ENCODE measurements at regions not wholly inside any gene's neighbourhood (a gene's known extent, or its start where the extent isn't known, plus 50 kb on each side); places are given as distances from the start of the nearest gene placed in this dataset.

DNA sequence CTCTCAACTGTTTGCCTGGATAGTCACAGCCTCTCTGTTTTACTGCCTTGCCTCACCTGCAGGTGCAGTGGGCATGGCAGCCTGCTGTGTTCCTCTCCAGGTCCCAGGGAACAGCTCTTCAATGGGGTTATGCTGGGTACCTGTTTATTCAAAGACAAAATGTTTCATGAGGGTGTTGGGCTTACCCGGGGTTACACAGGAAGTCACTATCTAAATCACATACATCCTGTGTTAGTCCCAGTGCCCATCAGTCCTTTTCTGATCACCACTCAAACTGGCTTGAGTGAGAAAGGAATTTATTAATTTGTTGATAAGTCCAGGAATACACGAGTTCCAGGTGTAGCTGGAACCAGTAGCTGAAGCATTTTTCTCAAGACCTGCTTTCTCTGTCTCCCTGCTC, 1503.6 kb upstream of the TMEM132C start:
- Histone ChIP-seq H3K36me3 (ENCODE audit: control insufficient read depth in 4 of 4, insufficient read depth in 4 of 4, low read length in 3 of 4) (no peaks in the 10 kb centered on the region), H3K4me1 (ENCODE audit: control extremely low read depth in 1 of 4, control insufficient read depth in 4 of 4, insufficient read depth in 4 of 4, low read length in 3 of 4) (no peaks in the 10 kb centered on the region)

DNA sequence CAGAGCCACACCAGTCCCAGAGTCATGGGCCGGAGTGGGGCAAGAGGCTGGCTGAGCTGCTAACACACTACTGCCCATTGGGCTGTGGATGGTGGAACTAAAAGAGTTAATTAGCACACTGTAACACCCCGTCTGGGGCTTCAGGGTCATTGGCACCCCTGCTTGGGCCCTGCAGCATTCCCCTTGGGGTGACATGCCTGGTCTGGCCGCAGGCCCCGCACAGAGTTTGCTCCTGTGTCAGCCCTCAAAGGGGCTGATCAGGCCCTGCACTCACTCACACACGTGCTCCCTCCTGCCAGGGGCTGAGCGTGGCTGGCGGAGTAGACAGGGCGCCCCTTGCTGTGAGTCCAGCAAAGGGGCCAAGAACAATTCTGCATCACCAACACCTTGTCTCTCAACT, 1499.6 kb upstream of the TMEM132C start:
- Histone ChIP-seq H3K36me3 (ENCODE audit: control insufficient read depth in 4 of 4, insufficient read depth in 4 of 4, low read length in 3 of 4) (no peaks in the 10 kb centered on the region), H3K4me1 (ENCODE audit: control extremely low read depth in 1 of 4, control insufficient read depth in 4 of 4, insufficient read depth in 4 of 4, low read length in 3 of 4) (no peaks in the 10 kb centered on the region), H3K9me3 (ENCODE audit: control extremely low read depth in 1 of 5, control insufficient read depth in 4 of 5, insufficient read depth in 2 of 5, low read depth in 1 of 5, low read length in 4 of 5) (peaks cover 5 to 26% (median 11%) of the 10 kb centered on the region in 5 experiments), H3K27ac (ENCODE audit: insufficient read depth in 1 of 2, low read depth in 1 of 2, low read length in 2 of 2, poor library complexity in 1 of 2, severe bottlenecking in 2 of 2) (no peak overlapping the region), H3K27me3 (replicated peaks in 2 of 5; ENCODE audit: control insufficient read depth in 4 of 5, insufficient read depth in 5 of 5, low read length in 4 of 5) (no peaks in the 10 kb centered on the region), H3K4me3 (ENCODE audit: control insufficient read depth in 1 of 7, extremely low read depth in 1 of 7, insufficient read depth in 4 of 7, low read depth in 2 of 7, low read length in 6 of 7) (no peak overlapping the region)
- CTCF ChIA-PET: no interaction called here
- DNase-seq: no peak
- POLR2A ChIA-PET: no interaction called here
- WGBS (ENCODE audit: insufficient coverage): 96% methylated on average over 4 of the region's 8 CpGs

More for the DNA sequence above, 1503.6 kb upstream of the TMEM132C start:
- 78% methylated on average over 2 of the region's 2 CpGs for WGBS (ENCODE audit: insufficient coverage)
- CTCF ChIA-PET: interaction anchor here (1.3 kb wide), 1 partner anchor 21 kb away, joined by 4 read pairs; no protein-coding TSS in a partner anchor
- Histone ChIP-seq H3K4me3 (ENCODE audit: control insufficient read depth in 1 of 7, extremely low read depth in 1 of 7, insufficient read depth in 4 of 7, low read depth in 2 of 7, low read length in 6 of 7) (no peak overlapping the region), H3K27me3 (replicated peaks in 2 of 5; ENCODE audit: control insufficient read depth in 4 of 5, insufficient read depth in 5 of 5, low read length in 4 of 5) (no peaks in the 10 kb centered on the region), H3K9me3 (ENCODE audit: control extremely low read depth in 1 of 5, control insufficient read depth in 4 of 5, insufficient read depth in 2 of 5, low read depth in 1 of 5, low read length in 4 of 5) (peaks cover 5 to 26% (median 11%) of the 10 kb centered on the region in 5 experiments), H3K27ac (ENCODE audit: insufficient read depth in 1 of 2, low read depth in 1 of 2, low read length in 2 of 2, poor library complexity in 1 of 2, severe bottlenecking in 2 of 2) (no peak overlapping the region)
- DNase-seq: no peak
- POLR2A ChIA-PET: no interaction called here

DNA sequence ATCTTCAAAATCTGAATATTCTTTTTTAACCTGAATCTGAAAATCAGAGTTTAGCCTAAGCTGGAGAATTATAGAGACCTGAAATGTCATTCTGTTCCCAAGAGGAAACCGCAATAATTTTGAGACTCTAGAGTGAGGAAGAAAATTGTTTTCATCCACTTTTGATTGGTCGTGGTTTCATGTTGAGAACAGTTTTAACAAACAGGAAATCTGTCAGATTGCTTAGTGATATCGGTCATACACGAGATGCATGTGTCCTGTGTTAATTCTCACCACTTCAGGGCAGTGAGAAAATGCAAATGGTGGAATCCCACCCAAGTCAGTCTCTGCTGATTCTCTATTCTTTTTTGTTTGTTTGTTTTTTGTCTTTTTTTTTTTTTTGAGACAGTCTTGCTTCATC, 1498.5 kb upstream of the TMEM132C start:
- no peaks in the 10 kb centered on the region for H3K36me3 ChIP-seq (ENCODE audit: control insufficient read depth in 4 of 4, insufficient read depth in 4 of 4, low read length in 3 of 4)
- ChIA-PET CTCF (no interaction called here), POLR2A (no interaction called here)
- no peak overlapping the region for H3K27ac ChIP-seq (ENCODE audit: insufficient read depth in 1 of 2, low read depth in 1 of 2, low read length in 2 of 2, poor library complexity in 1 of 2, severe bottlenecking in 2 of 2)
- no peaks in the 10 kb centered on the region for H3K27me3 ChIP-seq (replicated peaks in 2 of 5; ENCODE audit: control insufficient read depth in 4 of 5, insufficient read depth in 5 of 5, low read length in 4 of 5)
- DNase-seq: peak in 2 of 3 donors; percentile 13 to 44
- H3K9me3 ChIP-seq (ENCODE audit: control extremely low read depth in 1 of 5, control insufficient read depth in 4 of 5, insufficient read depth in 2 of 5, low read depth in 1 of 5, low read length in 4 of 5): peaks cover 2 to 20% (median 11%) of the 10 kb centered on the region in 5 experiments
- H3K4me3 ChIP-seq (ENCODE audit: control insufficient read depth in 1 of 7, extremely low read depth in 1 of 7, insufficient read depth in 4 of 7, low read depth in 2 of 7, low read length in 6 of 7): no peak overlapping the region
- no peaks in the 10 kb centered on the region for H3K4me1 ChIP-seq (ENCODE audit: control extremely low read depth in 1 of 4, control insufficient read depth in 4 of 4, insufficient read depth in 4 of 4, low read length in 3 of 4)
- WGBS (ENCODE audit: insufficient coverage): 17% methylated on average over 4 of the region's 4 CpGs

DNA sequence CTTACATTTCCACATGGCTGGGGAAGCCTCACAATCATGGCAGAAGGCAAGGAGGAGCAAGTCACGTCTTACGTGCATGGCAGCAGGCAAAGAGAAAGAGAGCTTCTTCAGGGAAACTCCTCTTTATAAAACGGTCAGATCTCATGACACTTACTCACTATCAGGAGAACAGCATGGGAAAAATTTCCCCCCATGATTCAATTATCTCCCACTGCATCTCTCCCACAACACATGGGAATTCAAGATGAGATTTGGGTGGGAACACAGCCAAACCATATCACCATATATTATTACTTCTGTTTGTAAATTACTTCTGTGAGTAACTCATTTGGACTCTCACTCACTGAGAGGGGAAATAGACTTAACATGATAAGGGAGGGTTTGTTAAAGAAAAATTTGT, 1496.8 kb upstream of the TMEM132C start:
- Histone ChIP-seq H3K27ac (ENCODE audit: insufficient read depth in 1 of 2, low read depth in 1 of 2, low read length in 2 of 2, poor library complexity in 1 of 2, severe bottlenecking in 2 of 2) (no peak overlapping the region), H3K4me1 (ENCODE audit: control extremely low read depth in 1 of 4, control insufficient read depth in 4 of 4, insufficient read depth in 4 of 4, low read length in 3 of 4) (no peaks in the 10 kb centered on the region), H3K9me3 (ENCODE audit: control extremely low read depth in 1 of 5, control insufficient read depth in 4 of 5, insufficient read depth in 2 of 5, low read depth in 1 of 5, low read length in 4 of 5) (peaks cover 0 to 7% (median 5%) of the 10 kb centered on the region in 5 experiments), H3K36me3 (ENCODE audit: control insufficient read depth in 4 of 4, insufficient read depth in 4 of 4, low read length in 3 of 4) (no peaks in the 10 kb centered on the region), H3K27me3 (replicated peaks in 2 of 5; ENCODE audit: control insufficient read depth in 4 of 5, insufficient read depth in 5 of 5, low read length in 4 of 5) (no peaks in the 10 kb centered on the region), H3K4me3 (ENCODE audit: control insufficient read depth in 1 of 7, extremely low read depth in 1 of 7, insufficient read depth in 4 of 7, low read depth in 2 of 7, low read length in 6 of 7) (no peak overlapping the region)
- no peak for DNase-seq
- POLR2A ChIA-PET: no interaction called here
- no CpG with 5 or more reads among the region's 3 CpGs for WGBS (ENCODE audit: insufficient coverage)
- CTCF ChIA-PET: no interaction called here

DNA sequence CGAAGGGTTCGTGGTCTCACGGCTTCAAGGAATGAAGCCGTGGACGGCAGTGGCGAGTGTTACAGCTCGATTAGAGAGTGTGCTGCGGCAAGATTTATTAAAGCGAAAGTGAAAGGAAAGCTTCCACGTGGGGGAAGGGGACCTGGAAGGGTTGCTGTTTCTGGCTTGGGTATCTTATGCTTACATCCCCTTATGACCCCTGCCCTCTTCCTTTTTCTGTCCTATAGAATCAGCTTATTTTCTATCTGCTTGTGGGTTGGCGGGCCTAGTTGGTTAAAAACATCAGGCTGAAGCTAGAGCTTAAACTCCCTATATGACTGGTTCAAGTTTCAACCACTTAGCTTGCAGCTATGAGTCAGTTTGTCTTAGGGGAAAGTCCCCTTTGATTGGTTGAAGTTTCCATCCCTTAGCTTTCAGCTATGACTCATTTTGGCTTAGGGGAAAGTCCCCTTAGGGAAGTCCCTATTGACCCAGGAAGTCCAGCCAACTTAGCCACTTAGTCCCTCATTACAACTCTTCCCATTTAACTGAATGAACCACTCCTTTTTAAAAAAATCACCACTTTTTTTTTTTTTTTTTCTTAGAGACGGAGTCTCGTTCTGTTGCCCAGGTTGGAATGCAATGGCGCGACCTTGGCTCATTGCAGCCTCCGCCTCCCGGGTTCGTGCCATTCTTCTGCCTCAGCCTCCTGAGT, 1494.7 kb upstream of the TMEM132C start:
- Histone ChIP-seq H3K4me3 (ENCODE audit: control insufficient read depth in 1 of 7, extremely low read depth in 1 of 7, insufficient read depth in 4 of 7, low read depth in 2 of 7, low read length in 6 of 7) (no peak overlapping the region), H3K27ac (ENCODE audit: insufficient read depth in 1 of 2, low read depth in 1 of 2, low read length in 2 of 2, poor library complexity in 1 of 2, severe bottlenecking in 2 of 2) (peak overlapping the region in 1 of 2 experiments; percentile 43), H3K36me3 (ENCODE audit: control insufficient read depth in 4 of 4, insufficient read depth in 4 of 4, low read length in 3 of 4) (no peaks in the 10 kb centered on the region), H3K9me3 (ENCODE audit: control extremely low read depth in 1 of 5, control insufficient read depth in 4 of 5, insufficient read depth in 2 of 5, low read depth in 1 of 5, low read length in 4 of 5) (peaks cover 0 to under 1% (median 0%) of the 10 kb centered on the region in 5 experiments), H3K27me3 (replicated peaks in 2 of 5; ENCODE audit: control insufficient read depth in 4 of 5, insufficient read depth in 5 of 5, low read length in 4 of 5) (no peaks in the 10 kb centered on the region), H3K4me1 (ENCODE audit: control extremely low read depth in 1 of 4, control insufficient read depth in 4 of 4, insufficient read depth in 4 of 4, low read length in 3 of 4) (no peaks in the 10 kb centered on the region)
- DNase-seq: peak in 2 of 3 donors; percentile 22 to 45
- ChIA-PET CTCF (no interaction called here), POLR2A (interaction anchor here (0.7 kb wide), 1 partner anchor 293 kb away, joined by 4 read pairs; no protein-coding TSS in a partner anchor)
- 89% methylated on average over 13 of the region's 18 CpGs for WGBS (ENCODE audit: insufficient coverage)

DNA sequence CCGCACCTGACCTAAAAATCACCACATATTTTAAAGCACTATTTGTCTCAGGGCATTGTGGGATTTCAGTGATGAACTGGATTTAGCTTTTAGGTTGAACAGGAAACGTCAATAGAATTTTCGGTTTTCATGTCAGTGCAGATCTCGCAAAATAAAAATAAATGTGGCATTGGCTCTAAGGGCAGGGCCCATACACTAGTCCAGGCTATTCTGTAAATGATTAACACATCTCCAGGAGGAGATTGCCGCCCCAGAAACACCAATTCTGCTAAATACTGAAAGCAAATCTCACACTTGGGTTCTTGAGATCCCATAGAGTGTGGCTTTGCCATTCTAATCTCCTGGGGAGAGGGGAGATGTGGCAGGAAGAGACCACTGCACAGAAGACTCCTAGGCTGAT, 1494.0 kb upstream of the TMEM132C start:
- no peak overlapping the region for H3K4me3 ChIP-seq (ENCODE audit: control insufficient read depth in 1 of 7, extremely low read depth in 1 of 7, insufficient read depth in 4 of 7, low read depth in 2 of 7, low read length in 6 of 7)
- no peak for DNase-seq
- CTCF ChIA-PET: no interaction called here
- no peaks in the 10 kb centered on the region for H3K9me3 ChIP-seq (ENCODE audit: control extremely low read depth in 1 of 5, control insufficient read depth in 4 of 5, insufficient read depth in 2 of 5, low read depth in 1 of 5, low read length in 4 of 5)
- WGBS (ENCODE audit: insufficient coverage): 100% methylated on average over 3 of the region's 5 CpGs
- no peak overlapping the region for H3K27ac ChIP-seq (ENCODE audit: insufficient read depth in 1 of 2, low read depth in 1 of 2, low read length in 2 of 2, poor library complexity in 1 of 2, severe bottlenecking in 2 of 2)
- no peaks in the 10 kb centered on the region for H3K27me3 ChIP-seq (replicated peaks in 2 of 5; ENCODE audit: control insufficient read depth in 4 of 5, insufficient read depth in 5 of 5, low read length in 4 of 5)
- POLR2A ChIA-PET: no interaction called here
- H3K36me3 ChIP-seq (ENCODE audit: control insufficient read depth in 4 of 4, insufficient read depth in 4 of 4, low read length in 3 of 4): no peaks in the 10 kb centered on the region
- no peaks in the 10 kb centered on the region for H3K4me1 ChIP-seq (ENCODE audit: control extremely low read depth in 1 of 4, control insufficient read depth in 4 of 4, insufficient read depth in 4 of 4, low read length in 3 of 4)

DNA sequence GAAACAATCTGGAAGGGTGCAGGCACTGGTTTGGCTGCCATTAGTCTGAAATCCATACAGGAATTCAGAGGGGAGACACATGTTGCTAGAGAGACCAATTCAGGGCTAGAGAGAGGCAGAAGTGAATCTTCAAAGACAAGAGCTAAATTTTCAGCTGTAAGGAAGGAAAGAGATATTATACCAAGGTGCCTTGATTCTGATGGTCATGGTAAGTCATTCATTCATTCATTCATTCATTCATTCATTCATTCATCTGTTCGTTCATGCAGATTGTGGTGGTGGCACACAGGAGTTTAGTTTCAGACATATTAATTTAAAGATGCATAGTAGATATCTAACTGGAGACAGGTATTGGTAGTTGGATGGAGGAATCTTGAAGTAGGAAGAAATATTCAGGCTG, 1493.5 kb upstream of the TMEM132C start:
- CTCF ChIA-PET: no interaction called here

More for the DNA sequence above, 1493.5 kb upstream of the TMEM132C start:
- Histone ChIP-seq H3K36me3 (ENCODE audit: control insufficient read depth in 4 of 4, insufficient read depth in 4 of 4, low read length in 3 of 4) (no peaks in the 10 kb centered on the region), H3K27me3 (replicated peaks in 2 of 5; ENCODE audit: control insufficient read depth in 4 of 5, insufficient read depth in 5 of 5, low read length in 4 of 5) (no peaks in the 10 kb centered on the region), H3K4me3 (ENCODE audit: control insufficient read depth in 1 of 7, extremely low read depth in 1 of 7, insufficient read depth in 4 of 7, low read depth in 2 of 7, low read length in 6 of 7) (no peak overlapping the region), H3K9me3 (ENCODE audit: control extremely low read depth in 1 of 5, control insufficient read depth in 4 of 5, insufficient read depth in 2 of 5, low read depth in 1 of 5, low read length in 4 of 5) (no peaks in the 10 kb centered on the region), H3K27ac (ENCODE audit: insufficient read depth in 1 of 2, low read depth in 1 of 2, low read length in 2 of 2, poor library complexity in 1 of 2, severe bottlenecking in 2 of 2) (no peak overlapping the region), H3K4me1 (ENCODE audit: control extremely low read depth in 1 of 4, control insufficient read depth in 4 of 4, insufficient read depth in 4 of 4, low read length in 3 of 4) (no peaks in the 10 kb centered on the region)
- WGBS (ENCODE audit: insufficient coverage): no CpG with 5 or more reads among the region's 1 CpG
- no peak for DNase-seq
- POLR2A ChIA-PET: no interaction called here

Data from common myeloid progenitor, CD34-positive (primary cell).